ENCODE measurements at regions not wholly inside any gene's neighbourhood (a gene's known extent, or its start where the extent isn't known, plus 50 kb on each side); places are given as distances from the start of the nearest gene placed in this dataset.

DNA sequence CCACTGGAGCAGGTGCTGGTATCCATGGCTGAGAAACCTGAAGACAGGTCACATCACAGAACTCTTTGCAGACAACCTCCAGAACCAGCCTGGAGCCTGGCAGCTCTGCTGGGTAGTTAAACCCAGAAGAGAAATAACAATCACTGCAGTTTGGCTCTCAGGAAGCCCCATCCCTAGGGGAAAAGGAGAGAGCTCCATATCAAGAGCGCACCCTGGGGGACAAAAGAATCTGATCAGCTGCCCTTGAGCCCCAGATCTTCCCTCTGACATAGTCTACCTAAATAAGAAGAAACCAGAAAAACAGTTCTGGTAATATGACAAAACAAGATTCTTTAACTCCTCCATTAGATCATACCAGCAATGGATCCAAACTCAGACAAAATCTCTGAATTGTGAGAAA lies 823.2 kb upstream of the FRG1 start:
- Histone ChIP-seq H3K79me2 (ENCODE audit: control insufficient read depth, low read length) (no peaks in the 10 kb centered on the region), H3K27me3 (ENCODE audit: control insufficient read depth, low read length) (no peaks in the 10 kb centered on the region), H3K9me2 (replicated peaks; ENCODE audit: control insufficient read depth, low read length) (no peaks in the 10 kb centered on the region), H3K36me3 (ENCODE audit: control insufficient read depth, low read length) (no peaks in the 10 kb centered on the region), H3K9me3 (ENCODE audit: control insufficient read depth, insufficient read depth, low read length) (peaks cover 4% of the 10 kb centered on the region; the same call in 1 of the 2 replicates), H3F3A (ENCODE audit: control insufficient read depth, insufficient read depth) (no peaks in the 10 kb centered on the region), H3K27ac (ENCODE audit: low read depth, low read length) (no peak overlapping the region), H3K4me2 (ENCODE audit: low read length) (no peak overlapping the region), H4K20me1 (ENCODE audit: control insufficient read depth, insufficient read depth, low read depth, low read length) (no peaks in the 10 kb centered on the region), H3K4me3 (ENCODE audit: low read length) (no peak overlapping the region), H3K4me1 (ENCODE audit: control insufficient read depth, low read length) (no peaks in the 10 kb centered on the region)
- no peak for TF ChIP-seq EZH2phosphoT487 (IDR thresholded peaks at IDR 0.05; ENCODE audit: borderline replicate concordance, low read length)
- TF ChIP-seq, protein P1, sequence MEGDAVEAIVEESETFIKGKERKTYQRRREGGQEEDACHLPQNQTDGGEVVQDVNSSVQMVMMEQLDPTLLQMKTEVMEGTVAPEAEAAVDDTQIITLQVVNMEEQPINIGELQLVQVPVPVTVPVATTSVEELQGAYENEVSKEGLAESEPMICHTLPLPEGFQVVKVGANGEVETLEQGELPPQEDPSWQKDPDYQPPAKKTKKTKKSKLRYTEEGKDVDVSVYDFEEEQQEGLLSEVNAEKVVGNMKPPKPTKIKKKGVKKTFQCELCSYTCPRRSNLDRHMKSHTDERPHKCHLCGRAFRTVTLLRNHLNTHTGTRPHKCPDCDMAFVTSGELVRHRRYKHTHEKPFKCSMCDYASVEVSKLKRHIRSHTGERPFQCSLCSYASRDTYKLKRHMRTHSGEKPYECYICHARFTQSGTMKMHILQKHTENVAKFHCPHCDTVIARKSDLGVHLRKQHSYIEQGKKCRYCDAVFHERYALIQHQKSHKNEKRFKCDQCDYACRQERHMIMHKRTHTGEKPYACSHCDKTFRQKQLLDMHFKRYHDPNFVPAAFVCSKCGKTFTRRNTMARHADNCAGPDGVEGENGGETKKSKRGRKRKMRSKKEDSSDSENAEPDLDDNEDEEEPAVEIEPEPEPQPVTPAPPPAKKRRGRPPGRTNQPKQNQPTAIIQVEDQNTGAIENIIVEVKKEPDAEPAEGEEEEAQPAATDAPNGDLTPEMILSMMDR (IDR thresholded peaks at IDR 0.05; ENCODE audit: low read depth, low read length, poor library complexity, severe bottlenecking) = no peak

DNA sequence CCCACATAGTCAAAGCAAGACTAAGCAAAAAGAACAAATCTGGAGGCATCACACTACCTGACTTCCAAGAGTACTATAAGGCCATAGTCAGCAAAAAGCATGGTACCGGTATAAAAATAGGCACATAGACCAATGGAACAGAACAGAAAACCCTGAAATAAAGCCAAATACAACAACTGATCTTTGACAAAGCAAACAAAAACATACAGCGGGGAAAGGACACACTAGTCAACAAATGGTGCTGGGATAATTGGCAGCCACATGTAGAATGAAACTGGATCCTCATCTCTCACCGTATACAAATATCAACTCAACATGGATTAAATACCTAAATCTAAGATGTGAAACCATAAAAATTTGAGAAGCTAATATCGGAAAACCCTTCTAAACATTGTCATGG lies 819.3 kb upstream of the FRG1 start:
- Histone ChIP-seq H3K4me3 (ENCODE audit: low read length) (no peak overlapping the region), H3K27ac (ENCODE audit: low read depth, low read length) (no peak overlapping the region), H4K20me1 (ENCODE audit: control insufficient read depth, insufficient read depth, low read depth, low read length) (no peaks in the 10 kb centered on the region), H3F3A (ENCODE audit: control insufficient read depth, insufficient read depth) (no peaks in the 10 kb centered on the region), H3K36me3 (ENCODE audit: control insufficient read depth, low read length) (no peaks in the 10 kb centered on the region), H3K4me2 (ENCODE audit: low read length) (no peak overlapping the region), H3K27me3 (ENCODE audit: control insufficient read depth, low read length) (no peaks in the 10 kb centered on the region), H3K9me3 (ENCODE audit: control insufficient read depth, insufficient read depth, low read length) (peaks cover 2% of the 10 kb centered on the region; the same call in 1 of the 2 replicates), H3K4me1 (ENCODE audit: control insufficient read depth, low read length) (no peaks in the 10 kb centered on the region), H3K79me2 (ENCODE audit: control insufficient read depth, low read length) (no peaks in the 10 kb centered on the region), H3K9me2 (replicated peaks; ENCODE audit: control insufficient read depth, low read length) (no peaks in the 10 kb centered on the region)
- no peak for TF ChIP-seq EZH2phosphoT487 (IDR thresholded peaks at IDR 0.05; ENCODE audit: borderline replicate concordance, low read length)
- TF ChIP-seq, protein P1 (IDR thresholded peaks at IDR 0.05; ENCODE audit: low read depth, low read length, poor library complexity, severe bottlenecking) = no peak

DNA sequence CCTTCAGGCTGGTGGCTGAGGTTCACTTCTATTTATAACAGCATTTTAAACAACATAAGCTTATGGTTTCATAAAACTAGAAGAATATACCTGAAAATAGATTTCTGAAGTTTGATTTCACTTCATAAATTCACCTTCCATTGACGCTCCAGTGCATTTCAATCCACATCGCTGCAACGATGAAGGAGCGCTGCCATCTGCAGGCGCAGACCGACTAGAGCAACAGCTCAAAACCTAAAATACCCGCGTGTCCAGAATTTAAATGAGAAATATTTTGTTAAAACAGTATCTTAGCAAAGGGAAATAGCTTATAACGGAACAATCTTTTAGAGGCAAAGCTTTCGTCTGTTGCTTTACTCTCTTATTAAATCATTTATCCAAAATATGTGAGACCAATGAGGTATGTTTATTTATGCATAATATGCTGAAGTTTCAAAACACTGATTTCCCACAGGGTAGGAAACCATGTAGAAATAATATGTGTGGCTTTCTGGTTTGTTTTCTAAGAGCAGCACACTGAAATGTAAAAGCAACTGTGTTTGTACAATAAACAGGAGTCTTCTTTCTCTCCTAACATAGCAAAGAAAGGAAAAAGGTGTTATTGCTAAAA lies 816.4 kb upstream of the FRG1 start:
- no peaks in the 10 kb centered on the region for H3K79me2 ChIP-seq (ENCODE audit: control insufficient read depth, low read length)
- no peaks in the 10 kb centered on the region for H3F3A ChIP-seq (ENCODE audit: control insufficient read depth, insufficient read depth)
- H4K20me1 ChIP-seq (ENCODE audit: control insufficient read depth, insufficient read depth, low read depth, low read length) = no peaks in the 10 kb centered on the region
- no peak overlapping the region for H3K4me2 ChIP-seq (ENCODE audit: low read length)
- no peaks in the 10 kb centered on the region for H3K4me1 ChIP-seq (ENCODE audit: control insufficient read depth, low read length)
- H3K27me3 ChIP-seq (ENCODE audit: control insufficient read depth, low read length) = no peaks in the 10 kb centered on the region
- no peak overlapping the region for H3K27ac ChIP-seq (ENCODE audit: low read depth, low read length)
- H3K4me3 ChIP-seq (ENCODE audit: low read length) = no peak overlapping the region
- no peak for TF ChIP-seq EZH2phosphoT487 (IDR thresholded peaks at IDR 0.05; ENCODE audit: borderline replicate concordance, low read length)
- TF ChIP-seq, protein P1 (IDR thresholded peaks at IDR 0.05; ENCODE audit: low read depth, low read length, poor library complexity, severe bottlenecking) = peak; percentile 45
- H3K9me2 ChIP-seq (replicated peaks; ENCODE audit: control insufficient read depth, low read length) = no peaks in the 10 kb centered on the region
- H3K36me3 ChIP-seq (ENCODE audit: control insufficient read depth, low read length) = no peaks in the 10 kb centered on the region
- no peaks in the 10 kb centered on the region for H3K9me3 ChIP-seq (ENCODE audit: control insufficient read depth, insufficient read depth, low read length)

Measured in DOHH2 (cell line).